Adrenal gland (tissue), 5 donors: ENCODE measurements at regions not wholly inside any gene's neighbourhood (a gene's known extent, or its start where the extent isn't known, plus 50 kb on each side); places are given as distances from the start of the nearest gene placed in this dataset.

Experiments used
- POLR2A ChIP-seq, 2 donors: fragments of 450-650 bp; IDR thresholded peaks; one replicate each; pipeline ENCODE4 v1.6.1; 2017; ENCODE audit warnings: antibody characterized with exemption in 2 of 2, mild to moderate bottlenecking in 2 of 2, moderate library complexity in 1 of 2
- TF ChIP-seq, protein P1 (sequence below), 6 experiments: fragments of 450-650 bp in 4 of 6; fragments of 200-600 bp in 2 of 6; sonication (generic) in 1 of 6; IDR thresholded peaks; 1 replicate in 5 of 6; 2 replicates in 1 of 6; pipeline versions ENCODE4 v1.5.1 to v1.8.0; 2016 to 2021; ENCODE audit warnings: antibody characterized with exemption in 6 of 6, mild to moderate bottlenecking in 2 of 6, moderate library complexity in 1 of 6
- donor health status: DM: no; HTN: no; CAD: no.

DNA sequence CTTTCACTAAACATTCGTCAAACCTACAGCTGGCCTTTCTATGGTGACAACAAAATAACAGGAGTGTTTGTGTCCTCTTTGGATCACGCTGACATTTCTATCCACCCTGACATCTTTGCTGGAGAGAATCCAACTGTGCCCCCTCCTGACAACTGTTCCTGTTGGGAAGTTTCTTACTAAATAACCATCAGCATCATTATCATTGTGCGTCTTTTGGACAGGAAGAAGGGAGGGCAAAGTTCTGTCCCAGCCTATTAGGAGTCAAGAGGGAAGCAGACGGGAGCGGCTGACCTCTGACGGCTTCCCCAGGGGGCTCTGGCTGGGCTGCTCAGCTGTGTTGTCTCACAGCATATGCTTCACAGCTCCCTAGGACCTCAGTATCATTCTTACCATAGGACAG lies 195.9 kb upstream of the SULF2 start:
- TF ChIP-seq, protein P1, sequence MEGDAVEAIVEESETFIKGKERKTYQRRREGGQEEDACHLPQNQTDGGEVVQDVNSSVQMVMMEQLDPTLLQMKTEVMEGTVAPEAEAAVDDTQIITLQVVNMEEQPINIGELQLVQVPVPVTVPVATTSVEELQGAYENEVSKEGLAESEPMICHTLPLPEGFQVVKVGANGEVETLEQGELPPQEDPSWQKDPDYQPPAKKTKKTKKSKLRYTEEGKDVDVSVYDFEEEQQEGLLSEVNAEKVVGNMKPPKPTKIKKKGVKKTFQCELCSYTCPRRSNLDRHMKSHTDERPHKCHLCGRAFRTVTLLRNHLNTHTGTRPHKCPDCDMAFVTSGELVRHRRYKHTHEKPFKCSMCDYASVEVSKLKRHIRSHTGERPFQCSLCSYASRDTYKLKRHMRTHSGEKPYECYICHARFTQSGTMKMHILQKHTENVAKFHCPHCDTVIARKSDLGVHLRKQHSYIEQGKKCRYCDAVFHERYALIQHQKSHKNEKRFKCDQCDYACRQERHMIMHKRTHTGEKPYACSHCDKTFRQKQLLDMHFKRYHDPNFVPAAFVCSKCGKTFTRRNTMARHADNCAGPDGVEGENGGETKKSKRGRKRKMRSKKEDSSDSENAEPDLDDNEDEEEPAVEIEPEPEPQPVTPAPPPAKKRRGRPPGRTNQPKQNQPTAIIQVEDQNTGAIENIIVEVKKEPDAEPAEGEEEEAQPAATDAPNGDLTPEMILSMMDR (IDR thresholded peaks at IDR 0.05): no peak
- TF ChIP-seq POLR2A (IDR thresholded peaks at IDR 0.05): no peak
